GM21723 (cell line): ENCODE measurements at regions not wholly inside any gene's neighbourhood (a gene's known extent, or its start where the extent isn't known, plus 50 kb on each side); places are given as distances from the start of the nearest gene placed in this dataset.

Experiments used
- ATAC-seq: cut with Tn5 transposase; IDR thresholded peaks from one replicate; pipeline ENCODE4 v1.9.1; 2021; ENCODE audit warnings: mild to moderate bottlenecking, moderate library complexity; ENCODE audit not compliant: unreplicated experiment

GRCh38 chr10:131683941-131684340, 216.9 kb upstream of the PPP2R2D start:
- ATAC-seq = no peak

- no peak for ATAC-seq
Observed at GRCh38 chr10:131685007-131685406, 215.8 kb upstream of the PPP2R2D start.

- ATAC-seq = no peak
Observed at GRCh38 chr10:131685576-131685975, 215.2 kb upstream of the PPP2R2D start.

GRCh38 chr10:131686781-131687420, 213.9 kb upstream of the PPP2R2D start:
- ATAC-seq = no peak

- no peak for ATAC-seq
Observed at GRCh38 chr10:131688304-131688703, 212.5 kb upstream of the PPP2R2D start.

- ATAC-seq = no peak
Observed at GRCh38 chr10:131689016-131689415, 211.8 kb upstream of the PPP2R2D start.

- no peak for ATAC-seq
Observed at GRCh38 chr10:131689486-131689885, 211.3 kb upstream of the PPP2R2D start.

GRCh38 chr10:131689954-131690757, 210.7 kb upstream of the PPP2R2D start:
- no peak for ATAC-seq

GRCh38 chr10:131690805-131691239, 210.0 kb upstream of the PPP2R2D start:
- no peak for ATAC-seq

- no peak for ATAC-seq
Observed at GRCh38 chr10:131691481-131692090, 209.2 kb upstream of the PPP2R2D start.

- ATAC-seq = no peak
Observed at GRCh38 chr10:131692176-131692575, 208.6 kb upstream of the PPP2R2D start.

- no peak for ATAC-seq
Observed at GRCh38 chr10:131692686-131693334, 208.0 kb upstream of the PPP2R2D start.

- no peak for ATAC-seq
Observed at GRCh38 chr10:131693766-131694165, 207.0 kb upstream of the PPP2R2D start.

- ATAC-seq = no peak
Observed at GRCh38 chr10:131694168-131694780, 206.5 kb upstream of the PPP2R2D start.

- no peak for ATAC-seq
Observed at GRCh38 chr10:131694781-131695495, 205.9 kb upstream of the PPP2R2D start.

- ATAC-seq = no peak
Observed at GRCh38 chr10:131695496-131696165, 205.2 kb upstream of the PPP2R2D start.

- ATAC-seq = no peak
Observed at GRCh38 chr10:131697476-131698128, 203.2 kb upstream of the PPP2R2D start.

- ATAC-seq = no peak
Observed at GRCh38 chr10:131698232-131698631, 202.6 kb upstream of the PPP2R2D start.

GRCh38 chr10:131698986-131699385, 201.8 kb upstream of the PPP2R2D start:
- no peak for ATAC-seq
